ENCODE measurements at regions not wholly inside any gene's neighbourhood (a gene's known extent, or its start where the extent isn't known, plus 50 kb on each side); places are given as distances from the start of the nearest gene placed in this dataset.

DNA sequence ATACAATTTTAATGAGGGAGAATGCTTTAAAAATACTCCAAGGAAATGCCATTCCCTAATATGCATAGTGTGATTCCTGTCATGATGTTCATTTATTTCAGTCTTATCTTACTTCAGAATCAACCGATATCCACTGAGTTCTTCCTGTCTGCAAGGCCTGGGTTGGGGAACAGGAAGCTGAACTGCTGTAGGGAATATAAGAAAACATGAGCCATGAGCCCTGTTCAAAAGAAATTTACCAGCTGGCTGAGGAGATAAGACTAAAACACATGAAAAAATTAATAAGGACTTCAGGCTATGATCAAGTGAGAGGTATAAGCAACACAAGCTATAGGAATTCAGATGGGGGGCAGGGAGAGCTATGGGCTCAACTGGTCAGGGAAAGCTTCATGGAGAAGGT is 184.7 kb downstream of the PLPP4 start:
- DNase-seq (ENCODE audit: low read depth) = no peak
- TF ChIP-seq, protein P1, sequence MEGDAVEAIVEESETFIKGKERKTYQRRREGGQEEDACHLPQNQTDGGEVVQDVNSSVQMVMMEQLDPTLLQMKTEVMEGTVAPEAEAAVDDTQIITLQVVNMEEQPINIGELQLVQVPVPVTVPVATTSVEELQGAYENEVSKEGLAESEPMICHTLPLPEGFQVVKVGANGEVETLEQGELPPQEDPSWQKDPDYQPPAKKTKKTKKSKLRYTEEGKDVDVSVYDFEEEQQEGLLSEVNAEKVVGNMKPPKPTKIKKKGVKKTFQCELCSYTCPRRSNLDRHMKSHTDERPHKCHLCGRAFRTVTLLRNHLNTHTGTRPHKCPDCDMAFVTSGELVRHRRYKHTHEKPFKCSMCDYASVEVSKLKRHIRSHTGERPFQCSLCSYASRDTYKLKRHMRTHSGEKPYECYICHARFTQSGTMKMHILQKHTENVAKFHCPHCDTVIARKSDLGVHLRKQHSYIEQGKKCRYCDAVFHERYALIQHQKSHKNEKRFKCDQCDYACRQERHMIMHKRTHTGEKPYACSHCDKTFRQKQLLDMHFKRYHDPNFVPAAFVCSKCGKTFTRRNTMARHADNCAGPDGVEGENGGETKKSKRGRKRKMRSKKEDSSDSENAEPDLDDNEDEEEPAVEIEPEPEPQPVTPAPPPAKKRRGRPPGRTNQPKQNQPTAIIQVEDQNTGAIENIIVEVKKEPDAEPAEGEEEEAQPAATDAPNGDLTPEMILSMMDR (IDR thresholded peaks at IDR 0.05; ENCODE audit: insufficient read depth, low read length) = no peak
- no peak overlapping the region for H3K4me3 ChIP-seq (ENCODE audit: low read depth, low read length)

DNA sequence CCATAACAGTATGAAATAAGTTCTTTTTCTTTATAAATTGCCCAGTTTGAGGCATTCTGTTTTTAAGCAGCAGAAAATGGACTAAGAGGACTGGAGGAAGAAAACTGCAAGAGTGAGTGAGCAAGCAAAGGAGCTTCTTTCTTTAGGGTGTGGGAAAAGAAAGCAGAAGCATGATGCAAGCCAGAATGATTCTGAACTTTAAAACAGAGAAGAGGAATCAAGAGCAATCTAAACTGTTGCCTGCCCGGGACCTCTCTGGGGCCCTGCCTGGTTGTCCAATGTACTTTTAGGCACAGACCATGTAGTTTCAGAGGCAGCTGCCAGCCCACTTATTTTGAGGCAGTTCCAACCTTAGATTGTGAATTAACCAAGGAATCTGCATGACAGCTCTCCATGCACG is 186.3 kb downstream of the PLPP4 start:
- TF ChIP-seq, protein P1 (IDR thresholded peaks at IDR 0.05; ENCODE audit: insufficient read depth, low read length) = no peak
- no peak for DNase-seq (ENCODE audit: low read depth)
- no peak overlapping the region for H3K4me3 ChIP-seq (ENCODE audit: low read depth, low read length)

DNA sequence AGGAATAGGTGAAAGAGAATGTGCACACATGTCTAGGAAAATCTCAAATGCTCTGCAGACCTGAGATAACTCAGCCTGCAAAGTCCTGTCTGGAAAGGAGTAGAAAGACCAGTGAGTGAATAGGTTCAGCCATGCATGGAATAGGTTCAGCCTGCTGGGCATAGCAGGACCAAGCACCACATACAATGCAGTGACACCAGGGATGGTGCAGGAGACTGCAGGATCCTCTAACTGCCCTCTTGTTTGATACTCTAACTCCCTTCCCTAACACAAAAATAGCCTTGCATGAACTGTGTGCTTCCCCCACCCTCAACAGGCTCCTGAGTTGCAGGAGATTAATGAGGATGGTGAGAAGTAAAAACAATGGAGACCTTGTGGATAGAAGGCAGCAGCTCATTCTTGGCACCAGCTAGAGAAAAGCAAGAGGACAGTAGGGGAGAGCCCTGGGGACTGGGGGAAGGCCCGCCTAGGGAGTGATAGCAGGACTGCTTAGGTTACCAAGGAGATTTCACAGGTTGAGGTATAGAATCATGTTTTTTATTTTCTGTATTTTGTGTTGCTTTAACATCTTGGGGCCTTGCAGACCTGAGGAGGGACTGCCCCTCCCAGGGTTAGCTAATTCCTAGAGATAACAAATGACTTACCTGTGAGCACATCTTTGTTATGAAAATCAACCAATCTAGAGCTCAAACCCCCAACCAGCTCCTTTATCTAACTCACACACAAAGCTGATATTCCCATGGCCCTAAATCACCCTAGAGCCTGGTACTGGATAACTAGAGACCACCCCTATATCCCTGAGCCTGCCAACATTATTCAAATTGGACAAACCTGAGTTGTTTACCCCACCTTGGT is 187.8 kb downstream of the PLPP4 start:
- DNase-seq (ENCODE audit: low read depth) = no peak
- no peak overlapping the region for H3K4me3 ChIP-seq (ENCODE audit: low read depth, low read length)
- TF ChIP-seq, protein P1 (IDR thresholded peaks at IDR 0.05; ENCODE audit: insufficient read depth, low read length) = no peak

DNA sequence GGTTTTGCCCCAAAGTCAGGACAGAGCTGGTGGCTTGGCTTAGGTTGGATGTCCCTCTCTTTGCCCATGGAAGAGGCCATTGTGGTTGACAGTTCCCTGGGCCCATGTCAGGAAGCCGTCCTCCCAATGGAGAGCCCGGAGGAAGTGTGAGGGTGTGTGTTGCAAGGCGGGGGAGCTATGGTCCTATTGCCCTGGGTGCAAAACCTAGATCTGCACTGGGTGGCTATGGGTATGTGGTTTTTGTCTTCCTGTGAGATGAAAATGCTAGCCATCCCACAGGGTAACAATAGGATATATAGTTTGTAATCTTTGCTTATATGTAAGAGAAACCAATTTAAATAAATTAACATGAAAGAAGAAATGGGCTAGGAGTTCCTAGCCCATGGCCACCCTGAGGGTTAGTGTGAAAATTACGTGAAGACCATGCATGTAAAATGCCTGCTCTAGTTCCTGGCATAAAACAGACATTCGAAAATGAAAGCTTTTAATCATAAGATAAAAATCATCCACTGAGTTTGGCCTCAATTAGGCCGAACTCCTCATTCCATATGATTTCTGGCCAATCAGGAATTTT is 189.2 kb downstream of the PLPP4 start:
- TF ChIP-seq, protein P1 (IDR thresholded peaks at IDR 0.05; ENCODE audit: insufficient read depth, low read length) = no peak
- H3K4me3 ChIP-seq (ENCODE audit: low read depth, low read length) = no peak overlapping the region
- DNase-seq (ENCODE audit: low read depth) = no peak

DNA sequence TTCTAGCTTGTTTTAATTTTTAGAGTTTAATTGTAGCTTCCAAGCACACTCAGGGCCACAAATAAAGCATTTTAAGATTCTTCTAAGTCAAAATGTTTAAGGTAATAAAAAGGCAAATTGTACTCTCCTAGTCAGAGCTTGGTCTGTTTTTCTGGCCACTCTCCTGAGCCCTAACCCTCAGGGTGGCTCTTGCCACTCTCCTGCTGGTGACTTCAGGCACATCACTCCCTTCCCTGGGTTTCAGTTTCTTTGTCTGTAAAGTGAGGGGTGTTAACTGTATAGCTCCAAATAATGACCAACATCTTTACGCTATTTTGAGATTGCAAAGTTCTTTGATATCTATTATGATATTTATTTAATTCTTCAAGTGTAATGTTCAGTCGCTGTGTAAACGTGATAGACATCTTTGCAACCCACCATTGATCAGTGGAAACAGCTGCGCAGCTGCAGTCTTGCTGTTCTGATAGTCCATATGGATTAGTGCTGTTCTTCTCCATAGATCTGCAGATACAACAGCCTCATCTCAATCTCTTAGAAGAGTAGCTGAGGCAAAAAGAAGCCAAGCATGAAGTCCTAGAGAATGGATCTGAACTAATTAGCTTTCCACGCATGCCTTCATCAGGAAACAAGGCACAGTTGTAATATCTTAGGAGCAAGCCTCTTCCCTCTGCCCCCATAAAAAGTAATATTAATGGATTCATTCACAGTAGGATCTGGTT is 189.9 kb downstream of the PLPP4 start:
- TF ChIP-seq, protein P1 (IDR thresholded peaks at IDR 0.05; ENCODE audit: insufficient read depth, low read length) = peak; percentile 17
- H3K4me3 ChIP-seq (ENCODE audit: low read depth, low read length) = no peak overlapping the region
- DNase-seq (ENCODE audit: low read depth) = no peak

DNA sequence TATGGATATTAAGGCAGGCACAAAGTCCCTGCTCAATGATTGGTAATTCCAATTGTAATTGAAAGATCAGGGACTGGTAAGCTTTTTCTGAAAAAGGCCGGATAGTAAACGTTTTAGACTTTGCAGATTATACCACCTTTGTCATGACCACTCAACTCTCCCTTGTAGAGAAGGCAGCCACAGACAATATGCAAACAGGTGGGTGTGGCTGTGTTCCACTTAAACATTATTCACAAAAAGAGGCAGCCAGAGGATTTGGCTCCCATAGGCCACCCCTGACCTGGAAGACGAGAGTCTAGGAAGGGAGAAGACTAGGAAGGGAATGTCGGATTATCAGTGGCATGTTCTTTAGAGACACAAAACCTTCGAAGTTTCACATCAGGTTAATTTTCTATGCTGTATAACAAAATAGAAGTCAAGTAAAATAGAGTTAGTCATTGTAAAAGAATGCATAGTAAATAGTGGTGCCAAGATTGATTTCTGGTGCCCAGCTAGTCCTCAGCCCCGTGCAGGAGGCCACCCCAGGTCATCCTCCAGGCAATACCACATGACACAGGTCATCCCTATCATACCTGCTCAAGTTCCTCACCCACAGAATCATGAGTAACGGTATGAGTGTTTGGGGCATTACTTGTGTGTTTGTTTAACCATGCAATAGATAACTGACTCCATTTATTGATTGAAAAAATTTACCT is 193.8 kb downstream of the PLPP4 start:
- H3K4me3 ChIP-seq (ENCODE audit: low read depth, low read length) = no peak overlapping the region
- TF ChIP-seq, protein P1 (IDR thresholded peaks at IDR 0.05; ENCODE audit: insufficient read depth, low read length) = no peak
- no peak for DNase-seq (ENCODE audit: low read depth)

Measured in fibroblast of the aortic adventitia (primary cell).